Prostate gland (tissue), 2 donors: ENCODE measurements at regions not wholly inside any gene's neighbourhood (a gene's known extent, or its start where the extent isn't known, plus 50 kb on each side); places are given as distances from the start of the nearest gene placed in this dataset.

Experiments
- DNase-seq: peaks from one replicate; pipeline ENCODE4 v3.0.0-alpha.2; 2019; ENCODE audit warnings: low spot score
- H3K27ac ChIP-seq, 2 donors: fragments of 200-600 bp; sonication (generic); 2 replicates each; pipeline ENCODE4 v1.5.1; 2017 to 2019
- H3K27me3 ChIP-seq: fragments of 200-600 bp; sonication (generic); replicated peaks from 2 replicates; pipeline ENCODE4 v1.5.1; 2019; ENCODE audit not compliant: insufficient read depth
- H3K36me3 ChIP-seq, 2 donors: fragments of 200-600 bp; sonication (generic); 1 replicate in 1 of 2; 2 replicates in 1 of 2; pipeline versions ENCODE4 v1.5.1 to v1.8.1; 2017 to 2019
- H3K4me1 ChIP-seq: fragments of 200-600 bp; sonication (generic); replicated peaks from 2 replicates; pipeline ENCODE4 v1.5.1; 2019
- H3K4me3 ChIP-seq, 2 donors: fragments of 200-600 bp; sonication (generic); 2 replicates each; pipeline ENCODE4 v1.5.1; 2017 to 2019
- H3K9me3 ChIP-seq: fragments of 200-600 bp; sonication (generic); 2 replicates; pipeline ENCODE4 v1.5.1; 2017
- CTCF ChIP-seq, 4 experiments: fragments of 200-600 bp in 2 of 4; fragments of 450-650 bp in 2 of 4; sonication (generic) in 2 of 4; IDR thresholded peaks; 1 replicate in 3 of 4; 2 replicates in 1 of 4; pipeline ENCODE4 v1.5.1; 2016 to 2019; ENCODE audit warnings: antibody characterized with exemption in 4 of 4, mild to moderate bottlenecking in 2 of 4, moderate library complexity in 2 of 4
- POLR2A ChIP-seq: fragments of 450-650 bp; IDR thresholded peaks from one replicate; pipeline ENCODE4 v1.6.1; 2016; ENCODE audit warnings: antibody characterized with exemption, mild to moderate bottlenecking
- POLR2AphosphoS5 ChIP-seq: sonication (generic); formaldehyde crosslinking; IDR thresholded peaks from one replicate; pipeline ENCODE4 v1.6.1; 2017; ENCODE audit warnings: antibody characterized with exemption
- WGBS: methylation state at CpG from one replicate; pipeline ENCODE4 v1.1.5; 2018; 5-methylcytosine and 5-hydroxymethylcytosine counted together
- intact Hi-C: fragments of 100-400 bp; cut with DNase I; formaldehyde crosslinking; loops from one replicate; pipeline ENCODE4 v1.14.2; 2022

GRCh38 chr3:147881933-147882332 is 472.8 kb downstream of the ZIC1 start:
- Histone ChIP-seq H3K9me3 (no peaks in the 10 kb centered on the region), H3K27ac (no peak overlapping the region), H3K4me3 (no peak overlapping the region), H3K4me1 (no peaks in the 10 kb centered on the region), H3K36me3 (no peaks in the 10 kb centered on the region), H3K27me3 (no peaks in the 10 kb centered on the region)
- 89% methylated on average over 2 of the region's 2 CpGs for WGBS
- no peak for DNase-seq
- TF ChIP-seq POLR2A: no peak
- no peak for TF ChIP-seq POLR2AphosphoS5
- no peak for TF ChIP-seq CTCF (IDR thresholded peaks at IDR 0.05)
- intact Hi-C loops: no loop called here

- H3K4me1 ChIP-seq: no peaks in the 10 kb centered on the region
- intact Hi-C loops: no loop called here
- no peak overlapping the region for H3K4me3 ChIP-seq
- TF ChIP-seq POLR2AphosphoS5 (no peak), CTCF (IDR thresholded peaks at IDR 0.05) (no peak), POLR2A (no peak)
- no peaks in the 10 kb centered on the region for H3K36me3 ChIP-seq
- H3K27me3 ChIP-seq: no peaks in the 10 kb centered on the region
- 12% methylated on average over 2 of the region's 2 CpGs for WGBS
- H3K9me3 ChIP-seq: no peaks in the 10 kb centered on the region
- DNase-seq: no peak
- no peak overlapping the region for H3K27ac ChIP-seq
These were observed 477.7 kb downstream of the ZIC1 start for GRCh38 chr3:147886879-147887278.

- no peaks in the 10 kb centered on the region for H3K4me1 ChIP-seq
- H3K27ac ChIP-seq: no peak overlapping the region
- intact Hi-C loops: no loop called here
- H3K9me3 ChIP-seq: no peaks in the 10 kb centered on the region
- TF ChIP-seq POLR2A: no peak
- no peak for TF ChIP-seq POLR2AphosphoS5
- no peak for TF ChIP-seq CTCF (IDR thresholded peaks at IDR 0.05)
- H3K4me3 ChIP-seq: no peak overlapping the region
- H3K27me3 ChIP-seq: no peaks in the 10 kb centered on the region
- no peak for DNase-seq
- WGBS: 42% methylated on average over 2 of the region's 2 CpGs
- H3K36me3 ChIP-seq: no peaks in the 10 kb centered on the region
These were observed 478.6 kb downstream of the ZIC1 start for GRCh38 chr3:147887797-147888196.

GRCh38 chr3:147890114-147890513 is 480.9 kb downstream of the ZIC1 start:
- TF ChIP-seq POLR2AphosphoS5 (no peak), POLR2A (no peak), CTCF (IDR thresholded peaks at IDR 0.05) (no peak)
- no peak overlapping the region for H3K27ac ChIP-seq
- no peaks in the 10 kb centered on the region for H3K9me3 ChIP-seq
- no peak for DNase-seq
- no peak overlapping the region for H3K4me3 ChIP-seq
- H3K4me1 ChIP-seq: no peaks in the 10 kb centered on the region
- no peaks in the 10 kb centered on the region for H3K27me3 ChIP-seq
- intact Hi-C loops: no loop called here
- H3K36me3 ChIP-seq: no peaks in the 10 kb centered on the region

GRCh38 chr3:147895509-147895908 is 486.3 kb downstream of the ZIC1 start:
- H3K27me3 ChIP-seq: no peaks in the 10 kb centered on the region
- H3K27ac ChIP-seq: no peak overlapping the region
- no peaks in the 10 kb centered on the region for H3K36me3 ChIP-seq
- intact Hi-C loops: no loop called here
- TF ChIP-seq CTCF (IDR thresholded peaks at IDR 0.05): no peak
- no peak for TF ChIP-seq POLR2AphosphoS5
- no peak for TF ChIP-seq POLR2A
- no peaks in the 10 kb centered on the region for H3K4me1 ChIP-seq
- no peaks in the 10 kb centered on the region for H3K9me3 ChIP-seq
- H3K4me3 ChIP-seq: no peak overlapping the region
- 86% methylated on average over 1 of the region's 1 CpG for WGBS
- no peak for DNase-seq
